Activated T-helper 1 cell treated with anti-CD3 and anti-CD28 coated beads, Interleukin-2, amount 50 U/mL, for 16 hours (primary cell): ENCODE measurements at regions not wholly inside any gene's neighbourhood (a gene's known extent, or its start where the extent isn't known, plus 50 kb on each side); places are given as distances from the start of the nearest gene placed in this dataset.

Experiments
- DNase-seq, 2 donors: peaks; one replicate each; pipeline ENCODE4 v3.0.0-alpha.2; 2020; ENCODE audit warnings: low read depth in 1 of 2, low spot score in 1 of 2

GRCh38 chr2:234286118-234286598 is 210.7 kb downstream of the ARL4C start:
- DNase-seq, result no peak

GRCh38 chr2:234285541-234285940 is 211.3 kb downstream of the ARL4C start:
- DNase-seq, result no peak

GRCh38 chr2:234279637-234280036 is 217.2 kb downstream of the ARL4C start:
- DNase-seq, result no peak

GRCh38 chr2:234278556-234279255 is 218.2 kb downstream of the ARL4C start:
- no peak for DNase-seq

GRCh38 chr2:234275515-234275914 is 221.4 kb downstream of the ARL4C start:
- no peak for DNase-seq

GRCh38 chr2:234273887-234274584 is 222.8 kb downstream of the ARL4C start:
- no peak for DNase-seq

GRCh38 chr2:234272069-234272850 is 221.8 kb downstream of the SPP2 start:
- no peak for DNase-seq

- DNase-seq, result no peak
Measured at GRCh38 chr2:234271338-234271737, 220.8 kb downstream of the SPP2 start.

GRCh38 chr2:234269769-234270204 is 219.3 kb downstream of the SPP2 start:
- no peak for DNase-seq

GRCh38 chr2:234267534-234267933 is 217.0 kb downstream of the SPP2 start:
- no peak for DNase-seq

GRCh38 chr2:234266952-234267351 is 216.4 kb downstream of the SPP2 start:
- DNase-seq, result no peak

GRCh38 chr2:234265206-234265605 is 214.7 kb downstream of the SPP2 start:
- DNase-seq, result no peak

- DNase-seq, result no peak
Measured at GRCh38 chr2:234261736-234262135, 211.2 kb downstream of the SPP2 start.

GRCh38 chr2:234259440-234259839 is 208.9 kb downstream of the SPP2 start:
- DNase-seq, result no peak

- DNase-seq, result no peak
Measured at GRCh38 chr2:234258562-234259141, 208.2 kb downstream of the SPP2 start.

- no peak for DNase-seq
Measured at GRCh38 chr2:234257859-234258561, 207.5 kb downstream of the SPP2 start.

- no peak for DNase-seq
Measured at GRCh38 chr2:234256516-234256915, 206.0 kb downstream of the SPP2 start.

GRCh38 chr2:234254783-234255521 is 204.4 kb downstream of the SPP2 start:
- DNase-seq, result no peak

GRCh38 chr2:234252772-234253171 is 202.3 kb downstream of the SPP2 start:
- no peak for DNase-seq
